Embryonic facial prominence (tissue), 1 donor: ENCODE measurements at regions not wholly inside any gene's neighbourhood (a gene's known extent, or its start where the extent isn't known, plus 50 kb on each side); places are given as distances from the start of the nearest gene placed in this dataset.

Source experiments
- DNase-seq: peaks from one replicate; pipeline ENCODE4 v3.0.0-alpha.2; 2016; ENCODE audit errors: extremely low spot score

- DNase-seq: no peak
Observed at GRCh38 chr21:19236209-19236608, 832.6 kb upstream of the TMPRSS15 start.

DNA sequence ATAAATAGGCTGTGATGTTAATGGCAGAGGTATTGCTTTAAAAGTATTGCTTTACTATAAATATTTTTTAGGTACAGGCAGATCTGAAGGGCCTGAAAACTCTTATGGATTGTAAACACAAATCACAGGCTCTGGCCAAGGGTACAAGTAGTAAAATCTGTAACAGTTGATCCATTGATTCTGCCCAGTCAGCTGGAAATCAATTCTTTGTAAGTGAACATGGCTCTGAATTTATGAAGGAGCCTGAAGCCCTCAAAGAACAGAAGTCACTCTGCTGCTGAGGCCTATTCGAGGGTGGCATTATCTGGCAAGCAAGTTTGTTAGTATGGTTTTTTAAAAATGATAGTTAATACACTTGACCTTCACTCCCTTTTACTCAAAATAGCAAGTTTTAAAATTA, 834.0 kb upstream of the TMPRSS15 start:
- DNase-seq: no peak

- DNase-seq: no peak
Observed at GRCh38 chr21:19239696-19240095, 836.1 kb upstream of the TMPRSS15 start.

GRCh38 chr21:19244502-19245187, 841.1 kb upstream of the TMPRSS15 start:
- DNase-seq: no peak

- no peak for DNase-seq
Observed at GRCh38 chr21:19245188-19245580, 841.6 kb upstream of the TMPRSS15 start.

GRCh38 chr21:19246018-19246417, 842.4 kb upstream of the TMPRSS15 start:
- DNase-seq: no peak

DNA sequence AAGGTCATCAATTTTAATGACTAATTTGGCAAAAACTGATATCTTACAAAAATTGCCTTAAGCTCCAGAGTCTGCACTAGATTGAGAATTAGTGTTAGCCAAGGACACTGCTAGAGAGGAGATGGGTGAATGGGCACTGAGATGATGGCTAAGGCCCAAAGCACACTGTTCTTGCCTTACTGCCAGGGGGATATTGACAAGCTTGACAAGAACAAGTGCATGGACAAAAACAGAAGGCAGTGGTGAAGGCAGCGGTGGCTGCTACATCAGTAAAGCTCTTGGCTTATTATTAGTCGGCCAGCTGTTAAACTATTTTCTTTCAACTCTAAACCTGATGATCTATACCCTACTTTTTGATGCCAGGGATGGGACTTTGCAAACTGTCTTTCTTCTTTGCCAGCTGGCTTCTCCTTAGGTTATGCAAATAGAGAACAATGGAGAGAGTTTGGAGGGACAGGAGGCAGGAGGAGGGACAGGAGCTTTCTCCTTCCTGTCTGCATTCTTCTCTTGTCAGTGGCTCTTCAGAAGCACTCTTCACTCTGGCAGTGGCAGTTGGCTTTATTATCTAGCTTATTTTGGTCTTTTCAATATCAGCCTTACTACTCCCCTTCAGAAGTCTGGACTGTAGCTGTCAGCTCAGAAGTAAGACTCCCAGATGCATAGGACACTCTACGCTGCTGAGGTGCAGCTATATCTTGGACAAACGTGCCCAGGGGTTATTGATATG, 853.5 kb upstream of the TMPRSS15 start:
- DNase-seq: no peak

- no peak for DNase-seq
Observed at GRCh38 chr21:19261731-19262376, 858.3 kb upstream of the TMPRSS15 start.

- no peak for DNase-seq
Observed at GRCh38 chr21:19266636-19267035, 863.1 kb upstream of the TMPRSS15 start.

- no peak for DNase-seq
Observed at GRCh38 chr21:19268686-19269085, 865.1 kb upstream of the TMPRSS15 start.

DNA sequence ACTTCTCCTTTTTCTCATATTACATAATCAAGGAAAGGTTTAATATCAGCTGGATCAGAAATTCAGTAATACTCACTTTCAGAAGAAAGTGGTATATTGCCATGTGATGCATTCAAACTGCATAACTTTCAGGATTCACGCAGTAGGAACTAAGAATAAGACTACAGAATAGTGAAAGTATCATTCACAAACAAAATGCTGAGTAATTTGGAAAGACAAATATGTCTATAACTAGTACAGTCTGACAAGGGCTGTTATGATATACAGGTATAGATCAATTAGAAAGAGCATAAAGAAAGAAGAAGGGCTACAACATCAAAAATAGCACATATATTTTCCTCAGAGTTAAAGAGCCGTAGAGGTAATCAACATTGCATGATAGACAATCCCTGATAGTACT, 871.5 kb upstream of the TMPRSS15 start:
- no peak for DNase-seq

- no peak for DNase-seq
Observed at GRCh38 chr21:19276665-19277064, 873.1 kb upstream of the TMPRSS15 start.

- no peak for DNase-seq
Observed at GRCh38 chr21:19286876-19287275, 883.3 kb upstream of the TMPRSS15 start.

DNA sequence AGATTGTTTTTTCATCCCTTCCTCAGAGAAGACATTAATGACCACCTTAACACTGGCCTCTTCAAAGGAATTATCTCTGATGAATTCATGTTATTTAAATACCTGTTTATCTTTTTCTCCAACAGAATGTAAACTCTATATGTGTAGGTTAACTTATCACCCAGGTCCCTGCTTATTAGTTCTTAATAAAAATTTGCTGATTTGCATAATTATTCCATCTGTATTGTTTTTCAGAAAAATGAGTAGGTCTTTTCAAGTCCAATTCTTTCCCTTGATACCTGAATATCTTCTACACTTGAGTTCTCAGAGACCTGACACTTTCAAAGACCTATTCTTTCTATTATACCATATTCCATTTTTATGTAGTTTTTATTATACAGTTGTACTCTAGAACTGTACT, 886.7 kb upstream of the TMPRSS15 start:
- DNase-seq: no peak

- DNase-seq: no peak
Observed at GRCh38 chr21:19320291-19320690, 916.7 kb upstream of the TMPRSS15 start.

- no peak for DNase-seq
Observed at GRCh38 chr21:19321688-19322087, 918.1 kb upstream of the TMPRSS15 start.

GRCh38 chr21:19322360-19322759, 918.8 kb upstream of the TMPRSS15 start:
- no peak for DNase-seq

DNA sequence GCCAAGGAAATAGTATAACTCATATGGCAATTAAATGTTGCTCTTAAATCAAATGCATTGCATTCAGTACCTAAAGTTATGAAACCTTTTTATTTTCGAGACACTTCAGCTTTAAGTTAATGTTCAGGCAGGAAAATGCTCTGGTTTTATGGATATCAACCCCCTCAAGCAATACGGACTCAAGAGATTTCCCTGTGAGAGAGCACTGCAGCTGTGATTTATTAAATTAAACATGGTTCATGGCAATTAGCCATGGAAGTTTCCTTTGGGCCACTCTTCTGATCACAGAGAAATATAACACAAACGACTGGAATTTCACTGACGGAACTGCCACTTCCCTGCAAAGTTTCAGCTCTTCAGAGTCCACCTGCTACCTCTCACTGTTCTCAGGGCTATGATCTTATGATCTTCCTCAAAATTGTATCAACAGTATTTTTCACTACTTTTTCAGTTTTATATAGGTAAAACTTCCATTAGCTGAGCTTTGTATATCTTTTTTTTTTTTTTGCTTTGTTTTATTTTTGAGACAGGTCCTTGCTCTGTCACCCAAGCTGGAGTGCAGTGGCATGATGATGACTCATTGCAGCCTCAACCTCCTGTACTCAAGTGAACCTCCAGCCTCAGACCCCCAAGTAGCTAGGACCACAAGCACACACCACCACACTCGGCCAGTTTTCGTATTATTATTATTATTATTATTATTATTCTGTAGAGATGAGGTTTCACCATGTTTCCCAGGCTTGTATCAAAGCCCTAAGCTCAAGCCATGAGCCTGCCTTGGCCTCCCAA, 923.1 kb upstream of the TMPRSS15 start:
- DNase-seq: no peak

DNA sequence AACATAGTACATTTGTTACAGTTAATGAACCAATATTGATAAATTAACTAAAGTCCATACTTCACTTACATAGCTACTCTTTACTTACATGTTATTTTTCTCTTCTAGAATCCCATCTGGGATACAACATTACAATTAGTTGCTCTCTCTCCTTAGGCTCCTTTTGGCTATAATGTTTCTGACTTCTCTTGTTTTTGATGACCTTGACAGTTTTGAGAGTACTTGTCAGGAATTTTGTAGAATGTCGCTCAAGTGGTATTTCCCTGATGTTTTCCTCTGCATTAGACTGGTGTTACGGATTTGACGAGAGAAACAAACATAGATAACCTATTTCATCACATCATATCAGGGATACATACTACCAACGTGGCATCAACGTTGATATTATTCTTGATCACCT, 925.4 kb upstream of the TMPRSS15 start:
- no peak for DNase-seq

GRCh38 chr21:19340303-19340702, 936.7 kb upstream of the TMPRSS15 start:
- DNase-seq: no peak

- no peak for DNase-seq
Observed at GRCh38 chr21:19340954-19341353, 937.4 kb upstream of the TMPRSS15 start.

DNA sequence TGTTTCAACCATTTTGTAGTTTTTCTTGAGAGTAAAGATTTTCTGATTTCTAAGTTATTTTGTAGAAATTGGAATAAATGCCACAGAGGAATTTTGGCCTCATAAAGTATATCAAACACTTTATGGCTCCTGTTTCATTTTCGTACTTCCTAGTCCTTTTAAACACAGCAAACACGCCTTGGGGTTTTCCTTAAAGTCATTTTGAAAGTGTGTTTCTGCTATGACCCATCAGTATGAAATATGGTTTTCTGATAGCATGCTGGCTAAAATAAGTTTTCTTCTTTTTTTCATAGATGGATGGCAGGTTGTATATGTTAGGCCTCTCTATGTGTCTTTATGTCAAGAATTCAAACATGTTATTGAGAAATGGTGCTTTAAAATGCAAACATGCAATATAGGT, 940.1 kb upstream of the TMPRSS15 start:
- no peak for DNase-seq
